DMS 273 treated with DMSO at 0.1 percent for 48 hours (cell line): ENCODE measurements at regions not wholly inside any gene's neighbourhood (a gene's known extent, or its start where the extent isn't known, plus 50 kb on each side); places are given as distances from the start of the nearest gene placed in this dataset.
"Not testable (repeated sequence)": the region's sequence is repeated elsewhere in the genome, so short reads cannot be mapped to it uniquely, and the experiment has no call there.

Experiments
- DNase-seq: peaks from one replicate; lab custom pipeline; 2025; lab: John Stamatoyannopoulos, UW

GRCh38 chr3:194946091-194946490 is 260.4 kb downstream of the FAM43A start:
- DNase-seq = no peak

GRCh38 chr3:194949592-194949991 is 263.9 kb downstream of the FAM43A start:
- no peak for DNase-seq

- no peak for DNase-seq
Measured at GRCh38 chr3:194950906-194951628, 265.4 kb downstream of the FAM43A start.

- DNase-seq = not testable (repeated sequence)
Measured at GRCh38 chr3:194951629-194951920, 265.9 kb downstream of the FAM43A start.

- DNase-seq = no peak
Measured at GRCh38 chr3:194951931-194952582, 266.4 kb downstream of the FAM43A start.

- DNase-seq = no peak
Measured at GRCh38 chr3:194952841-194953241, 267.2 kb downstream of the FAM43A start.

GRCh38 chr3:194953291-194953690 is 267.6 kb downstream of the FAM43A start:
- no peak for DNase-seq

- DNase-seq = no peak
Measured at GRCh38 chr3:194955546-194955945, 269.9 kb downstream of the FAM43A start.

- DNase-seq = no peak
Measured at GRCh38 chr3:194955979-194956696, 270.5 kb downstream of the FAM43A start.

- no peak for DNase-seq
Measured at GRCh38 chr3:194956697-194957396, 271.2 kb downstream of the FAM43A start.

GRCh38 chr3:194957743-194958240 is 272.1 kb downstream of the FAM43A start:
- no peak for DNase-seq

- no peak for DNase-seq
Measured at GRCh38 chr3:194959217-194959616, 273.5 kb downstream of the FAM43A start.

- not testable (repeated sequence) for DNase-seq
Measured at GRCh38 chr3:194959666-194960065, 274.0 kb downstream of the FAM43A start.

GRCh38 chr3:194960446-194961032 is 274.9 kb downstream of the FAM43A start:
- DNase-seq = no peak

- no peak for DNase-seq
Measured at GRCh38 chr3:194961149-194961548, 275.5 kb downstream of the FAM43A start.

GRCh38 chr3:194961571-194961970 is 275.9 kb downstream of the FAM43A start:
- DNase-seq = no peak

GRCh38 chr3:194962056-194962455 is 276.4 kb downstream of the FAM43A start:
- no peak for DNase-seq

GRCh38 chr3:194964809-194965208 is 279.1 kb downstream of the FAM43A start:
- DNase-seq = no peak

- no peak for DNase-seq
Measured at GRCh38 chr3:194967151-194968117, 281.8 kb downstream of the FAM43A start.

GRCh38 chr3:194970066-194970465 is 284.4 kb downstream of the FAM43A start:
- no peak for DNase-seq

GRCh38 chr3:194971009-194971408 is 285.3 kb downstream of the FAM43A start:
- DNase-seq = no peak
